SH-SY5Y (cell line): ENCODE measurements at regions not wholly inside any gene's neighbourhood (a gene's known extent, or its start where the extent isn't known, plus 50 kb on each side); places are given as distances from the start of the nearest gene placed in this dataset.

Experiments used
- GATA2 ChIP-seq: IDR thresholded peaks from 2 replicates; pipeline ENCODE4 v1.6.1; 2011; ENCODE audit warnings: mild to moderate bottlenecking, low read depth, low read length
- GATA3 ChIP-seq: IDR thresholded peaks from 2 replicates; pipeline ENCODE4 v1.6.1; 2011; ENCODE audit warnings: low read depth, mild to moderate bottlenecking, low read length, moderate library complexity

GRCh38 chrX:122363112-122363795 lies 820.8 kb upstream of the GRIA3 start:
- TF ChIP-seq GATA3 (no peak), GATA2 (no peak)
